ENCODE measurements at regions not wholly inside any gene's neighbourhood (a gene's known extent, or its start where the extent isn't known, plus 50 kb on each side); places are given as distances from the start of the nearest gene placed in this dataset.

- no peak for DNase-seq
- Histone ChIP-seq H3K4me1 (no peaks in the 10 kb centered on the region), H3K4me3 (no peak overlapping the region), H3K9me3 (no peaks in the 10 kb centered on the region), H3K27me3 (no peaks in the 10 kb centered on the region), H3K36me3 (ENCODE audit: low read depth, missing control alignments) (no peaks in the 10 kb centered on the region), H3K27ac (no peak overlapping the region)
- TF ChIP-seq CTCF (IDR thresholded peaks at IDR 0.05) (no peak), POLR2A (IDR thresholded peaks at IDR 0.05) (no peak)
- WGBS, 2 donors = 72 to 77% methylated on average over 3 to 4 of the region's 4 CpGs
- intact Hi-C loops (cut with DNase I; ENCODE audit: low total_unique reads) = no loop called here
Observed at GRCh38 chr17:6241996-6242395, 171.8 kb downstream of the WSCD1 start.

GRCh38 chr17:6241381-6241780 lies 171.2 kb downstream of the WSCD1 start:
- no peak for TF ChIP-seq POLR2A (IDR thresholded peaks at IDR 0.05)
- no peak for TF ChIP-seq CTCF (IDR thresholded peaks at IDR 0.05)
- H3K27me3 ChIP-seq = no peaks in the 10 kb centered on the region
- H3K4me1 ChIP-seq = no peaks in the 10 kb centered on the region
- no peak overlapping the region for H3K27ac ChIP-seq
- no peaks in the 10 kb centered on the region for H3K36me3 ChIP-seq (ENCODE audit: low read depth, missing control alignments)
- H3K9me3 ChIP-seq = no peaks in the 10 kb centered on the region
- intact Hi-C loops (cut with DNase I; ENCODE audit: low total_unique reads) = no loop called here
- H3K4me3 ChIP-seq = no peak overlapping the region
- DNase-seq = no peak
- WGBS, 2 donors = 73 to 78% methylated on average over 6 of the region's 6 CpGs

- H3K27ac ChIP-seq = no peak overlapping the region
- intact Hi-C loops (cut with DNase I; ENCODE audit: low total_unique reads) = no loop called here
- no peaks in the 10 kb centered on the region for H3K9me3 ChIP-seq
- DNase-seq = no peak
- 86 to 89% methylated on average over 10 of the region's 10 CpGs for WGBS, 2 donors
- H3K4me1 ChIP-seq = no peaks in the 10 kb centered on the region
- H3K36me3 ChIP-seq (ENCODE audit: low read depth, missing control alignments) = no peaks in the 10 kb centered on the region
- no peaks in the 10 kb centered on the region for H3K27me3 ChIP-seq
- no peak overlapping the region for H3K4me3 ChIP-seq
- no peak for TF ChIP-seq POLR2A (IDR thresholded peaks at IDR 0.05)
- no peak for TF ChIP-seq CTCF (IDR thresholded peaks at IDR 0.05)
Observed at GRCh38 chr17:6240601-6241000, 170.4 kb downstream of the WSCD1 start.

- Histone ChIP-seq H3K4me3 (no peak overlapping the region), H3K27ac (no peak overlapping the region), H3K27me3 (no peaks in the 10 kb centered on the region), H3K4me1 (no peaks in the 10 kb centered on the region), H3K36me3 (ENCODE audit: low read depth, missing control alignments) (no peaks in the 10 kb centered on the region), H3K9me3 (no peaks in the 10 kb centered on the region)
- no peak for TF ChIP-seq POLR2A (IDR thresholded peaks at IDR 0.05)
- intact Hi-C loops (cut with DNase I; ENCODE audit: low total_unique reads) = no loop called here
- DNase-seq = no peak
- WGBS, 2 donors = 77 to 80% methylated on average over 3 of the region's 3 CpGs
Observed at GRCh38 chr17:6240001-6240400, 169.8 kb downstream of the WSCD1 start.

- no peak for TF ChIP-seq CTCF (IDR thresholded peaks at IDR 0.05)
- no peak for TF ChIP-seq POLR2A (IDR thresholded peaks at IDR 0.05)
- Histone ChIP-seq H3K4me1 (no peaks in the 10 kb centered on the region), H3K4me3 (no peak overlapping the region), H3K9me3 (no peaks in the 10 kb centered on the region), H3K27ac (no peak overlapping the region), H3K27me3 (no peaks in the 10 kb centered on the region), H3K36me3 (ENCODE audit: low read depth, missing control alignments) (no peaks in the 10 kb centered on the region)
- 75 to 79% methylated on average over 10 of the region's 10 CpGs for WGBS, 2 donors
- intact Hi-C loops (cut with DNase I; ENCODE audit: low total_unique reads) = no loop called here
- no peak for DNase-seq
Observed at GRCh38 chr17:6239241-6239798, 169.1 kb downstream of the WSCD1 start.

Data from testis (tissue), 2 donors.